GM20000 (cell line): ENCODE measurements at regions not wholly inside any gene's neighbourhood (a gene's known extent, or its start where the extent isn't known, plus 50 kb on each side); places are given as distances from the start of the nearest gene placed in this dataset.
A peak's percentile ranks its signal among the peaks of the same experiment; 100 is the strongest.
"Not testable (repeated sequence)": the region's sequence is repeated elsewhere in the genome, so short reads cannot be mapped to it uniquely, and the experiment has no call there.

Source experiments
- DNase-seq: peaks from one replicate; pipeline ENCODE4 v3.0.0; 2012; ENCODE audit warnings: low spot score
- CTCF ChIP-seq: IDR thresholded peaks from 2 replicates; pipeline ENCODE4 v1.5.1; 2012; ENCODE audit warnings: mild to moderate bottlenecking, control low read depth; ENCODE audit errors: extremely low read depth, missing control alignments

GRCh38 chr7:19561121-19561805 lies 147.6 kb downstream of the POLR1F start:
- no peak for DNase-seq
- TF ChIP-seq CTCF: no peak

- DNase-seq: no peak
- TF ChIP-seq CTCF: no peak
Observed at GRCh38 chr7:19560111-19560883, 148.5 kb downstream of the POLR1F start.

GRCh38 chr7:19558527-19558926 lies 150.3 kb downstream of the POLR1F start:
- DNase-seq: no peak
- no peak for TF ChIP-seq CTCF

- no peak for DNase-seq
- TF ChIP-seq CTCF: no peak
Observed at GRCh38 chr7:19557726-19558465, 150.9 kb downstream of the POLR1F start.

GRCh38 chr7:19554581-19554980 lies 154.3 kb downstream of the POLR1F start:
- no peak for DNase-seq
- no peak for TF ChIP-seq CTCF

GRCh38 chr7:19552576-19552975 lies 156.3 kb downstream of the POLR1F start:
- DNase-seq: peak; percentile 1
- no peak for TF ChIP-seq CTCF

- not testable (repeated sequence) for DNase-seq
Observed at GRCh38 chr7:19549246-19549645, 159.6 kb downstream of the POLR1F start.
